ENCODE measurements at regions not wholly inside any gene's neighbourhood (a gene's known extent, or its start where the extent isn't known, plus 50 kb on each side); places are given as distances from the start of the nearest gene placed in this dataset.

DNA sequence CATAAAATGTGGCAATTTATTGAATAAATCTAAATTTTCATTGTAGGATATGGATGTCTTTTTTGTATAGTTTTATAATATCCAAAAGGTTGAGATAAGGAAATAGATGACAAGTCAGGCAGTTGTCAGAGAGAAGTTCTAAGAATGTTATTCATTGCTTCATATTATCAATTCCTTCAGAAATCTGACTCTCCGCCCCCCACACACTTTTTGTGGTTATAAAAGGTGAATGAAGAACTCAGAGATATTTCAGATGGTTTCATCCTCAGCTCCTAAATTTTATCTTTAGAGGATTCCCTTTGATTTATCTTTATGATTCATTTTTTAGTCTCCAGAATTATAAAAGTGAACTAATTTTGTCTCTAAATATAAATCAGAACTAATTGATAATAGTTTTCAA lies 136.1 kb upstream of the NOX3 start:
- TF ChIP-seq POLR2AphosphoS5 (IDR thresholded peaks at IDR 0.05) = no peak
- TF ChIP-seq POLR2A (IDR thresholded peaks at IDR 0.05) = no peak
- TF ChIP-seq, protein P1, sequence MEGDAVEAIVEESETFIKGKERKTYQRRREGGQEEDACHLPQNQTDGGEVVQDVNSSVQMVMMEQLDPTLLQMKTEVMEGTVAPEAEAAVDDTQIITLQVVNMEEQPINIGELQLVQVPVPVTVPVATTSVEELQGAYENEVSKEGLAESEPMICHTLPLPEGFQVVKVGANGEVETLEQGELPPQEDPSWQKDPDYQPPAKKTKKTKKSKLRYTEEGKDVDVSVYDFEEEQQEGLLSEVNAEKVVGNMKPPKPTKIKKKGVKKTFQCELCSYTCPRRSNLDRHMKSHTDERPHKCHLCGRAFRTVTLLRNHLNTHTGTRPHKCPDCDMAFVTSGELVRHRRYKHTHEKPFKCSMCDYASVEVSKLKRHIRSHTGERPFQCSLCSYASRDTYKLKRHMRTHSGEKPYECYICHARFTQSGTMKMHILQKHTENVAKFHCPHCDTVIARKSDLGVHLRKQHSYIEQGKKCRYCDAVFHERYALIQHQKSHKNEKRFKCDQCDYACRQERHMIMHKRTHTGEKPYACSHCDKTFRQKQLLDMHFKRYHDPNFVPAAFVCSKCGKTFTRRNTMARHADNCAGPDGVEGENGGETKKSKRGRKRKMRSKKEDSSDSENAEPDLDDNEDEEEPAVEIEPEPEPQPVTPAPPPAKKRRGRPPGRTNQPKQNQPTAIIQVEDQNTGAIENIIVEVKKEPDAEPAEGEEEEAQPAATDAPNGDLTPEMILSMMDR (IDR thresholded peaks at IDR 0.05) = no peak

Data from upper lobe of left lung (tissue), 4 donors.